Calu3 (cell line): ENCODE measurements at regions not wholly inside any gene's neighbourhood (a gene's known extent, or its start where the extent isn't known, plus 50 kb on each side); places are given as distances from the start of the nearest gene placed in this dataset.

Experiments used
- BruUV-seq: library from RNA; stranded (reverse); fragments of 400-500 nt; replicated peaks from 2 replicates; lab custom pipeline; 2021; lab: Mats Ljungman, UMichigan
- CTCF ChIA-PET: fragments of 300-600 bp; sonication (Branson Sonifier 250); formaldehyde crosslinking; loops from one replicate; lab custom pipeline; 2022; ENCODE audit warnings: antibody characterized with exemption; lab: Charles Lee
- DNase-seq: peaks from one replicate; pipeline ENCODE4 v3.0.0; 2022
- H3K27ac Mint-ChIP-seq: one replicate; pipeline ENCODE4 v1.8.0; 2022; ENCODE audit warnings: mixed read lengths; ENCODE audit not compliant: unreplicated experiment
- H3K27me3 Mint-ChIP-seq: one replicate; pipeline ENCODE4 v1.8.0; 2022; ENCODE audit warnings: mixed read lengths; ENCODE audit not compliant: unreplicated experiment
- H3K36me3 Mint-ChIP-seq: one replicate; pipeline ENCODE4 v1.8.0; 2022; ENCODE audit warnings: mild to moderate bottlenecking, moderate library complexity, mixed read lengths; ENCODE audit not compliant: insufficient read depth, unreplicated experiment
- H3K4me1 Mint-ChIP-seq: one replicate; pipeline ENCODE4 v1.8.0; 2022; ENCODE audit warnings: mild to moderate bottlenecking, low read depth, mixed read lengths; ENCODE audit not compliant: unreplicated experiment
- H3K4me3 Mint-ChIP-seq: one replicate; pipeline ENCODE4 v1.8.0; 2022; ENCODE audit warnings: mild to moderate bottlenecking, low read depth, moderate library complexity, mixed read lengths; ENCODE audit not compliant: unreplicated experiment
- H3K9me3 Mint-ChIP-seq: one replicate; pipeline ENCODE4 v1.8.0; 2022; ENCODE audit warnings: low read depth, mixed read lengths; ENCODE audit not compliant: unreplicated experiment
- CTCF ChIP-seq: fragments of 200-600 bp; IDR thresholded peaks from one replicate; pipeline ENCODE4 v1.8.0; 2022; ENCODE audit warnings: antibody characterized with exemption; ENCODE audit not compliant: unreplicated experiment
- intact Hi-C: fragments of 100-400 bp; cut with micrococcal nuclease; formaldehyde crosslinking; loops from one replicate; pipeline ENCODE4 v1.10.0; 2022; ENCODE audit not compliant: unreplicated experiment

GRCh38 chr15:39320886-39321285 is 260.0 kb upstream of the THBS1 start:
- no peak for DNase-seq
- H3K27ac Mint-ChIP-seq, result no peak overlapping the region
- TF ChIP-seq CTCF, result no peak
- H3K4me3 Mint-ChIP-seq, result no peak overlapping the region
- peaks cover 2% of the 10 kb centered on the region for H3K4me1 Mint-ChIP-seq
- intact Hi-C loops, result no loop called here
- no TSS peak for BruUV-seq
- H3K27me3 Mint-ChIP-seq, result no peaks in the 10 kb centered on the region
- CTCF ChIA-PET, result no interaction called here
- no peaks in the 10 kb centered on the region for H3K36me3 Mint-ChIP-seq
- H3K9me3 Mint-ChIP-seq, result no peaks in the 10 kb centered on the region

GRCh38 chr15:39321977-39322376 is 258.9 kb upstream of the THBS1 start:
- CTCF ChIA-PET, result no interaction called here
- no peaks in the 10 kb centered on the region for H3K27me3 Mint-ChIP-seq
- no peaks in the 10 kb centered on the region for H3K36me3 Mint-ChIP-seq
- BruUV-seq, result no TSS peak
- peaks cover 13% of the 10 kb centered on the region for H3K4me1 Mint-ChIP-seq
- DNase-seq, result no peak
- no peak for TF ChIP-seq CTCF
- no peaks in the 10 kb centered on the region for H3K9me3 Mint-ChIP-seq
- no peak overlapping the region for H3K4me3 Mint-ChIP-seq
- intact Hi-C loops, result no loop called here
- H3K27ac Mint-ChIP-seq, result no peak overlapping the region

- no TSS peak for BruUV-seq
- H3K27me3 Mint-ChIP-seq, result no peaks in the 10 kb centered on the region
- intact Hi-C loops, result no loop called here
- H3K4me3 Mint-ChIP-seq, result no peak overlapping the region
- peaks cover 13% of the 10 kb centered on the region for H3K4me1 Mint-ChIP-seq
- no peak for TF ChIP-seq CTCF
- H3K36me3 Mint-ChIP-seq, result no peaks in the 10 kb centered on the region
- DNase-seq, result no peak
- H3K9me3 Mint-ChIP-seq, result no peaks in the 10 kb centered on the region
- CTCF ChIA-PET, result no interaction called here
- no peak overlapping the region for H3K27ac Mint-ChIP-seq
These were observed 257.7 kb upstream of the THBS1 start for GRCh38 chr15:39323157-39323556.

- H3K36me3 Mint-ChIP-seq, result no peaks in the 10 kb centered on the region
- H3K4me3 Mint-ChIP-seq, result no peak overlapping the region
- no peak for TF ChIP-seq CTCF
- CTCF ChIA-PET, result no interaction called here
- DNase-seq, result no peak
- H3K27ac Mint-ChIP-seq, result no peak overlapping the region
- no TSS peak for BruUV-seq
- intact Hi-C loops, result no loop called here
- no peaks in the 10 kb centered on the region for H3K9me3 Mint-ChIP-seq
- H3K4me1 Mint-ChIP-seq, result peaks cover 13% of the 10 kb centered on the region
- no peaks in the 10 kb centered on the region for H3K27me3 Mint-ChIP-seq
These were observed 257.2 kb upstream of the THBS1 start for GRCh38 chr15:39323706-39324105.
